KG1 (cell line): ENCODE measurements at regions not wholly inside any gene's neighbourhood (a gene's known extent, or its start where the extent isn't known, plus 50 kb on each side); places are given as distances from the start of the nearest gene placed in this dataset.

Source experiments
- DNase-seq: peaks from one replicate; lab custom pipeline; 2025; lab: John Stamatoyannopoulos, UW

GRCh38 chr6:82738773-82739172 is 326.9 kb downstream of the UBE3D start:
- DNase-seq = no peak

GRCh38 chr6:82739303-82739702 is 326.3 kb downstream of the UBE3D start:
- DNase-seq = no peak

- no peak for DNase-seq
These were observed 325.6 kb downstream of the UBE3D start for GRCh38 chr6:82740072-82740471.

- DNase-seq = no peak
These were observed 324.2 kb downstream of the UBE3D start for GRCh38 chr6:82741325-82741995.

- DNase-seq = no peak
These were observed 323.6 kb downstream of the UBE3D start for GRCh38 chr6:82741996-82742385.

GRCh38 chr6:82744286-82745015 is 321.2 kb downstream of the UBE3D start:
- DNase-seq = no peak

GRCh38 chr6:82750556-82750955 is 315.1 kb downstream of the UBE3D start:
- DNase-seq = no peak

- DNase-seq = no peak
These were observed 313.9 kb downstream of the UBE3D start for GRCh38 chr6:82751718-82752117.

- no peak for DNase-seq
These were observed 303.8 kb downstream of the UBE3D start for GRCh38 chr6:82761674-82762345.

- DNase-seq = no peak
These were observed 299.2 kb downstream of the UBE3D start for GRCh38 chr6:82766476-82766875.

GRCh38 chr6:82767037-82767436 is 298.6 kb downstream of the UBE3D start:
- DNase-seq = no peak

GRCh38 chr6:82767447-82767846 is 298.2 kb downstream of the UBE3D start:
- DNase-seq = no peak

- no peak for DNase-seq
These were observed 292.6 kb downstream of the UBE3D start for GRCh38 chr6:82772851-82773717.

- no peak for DNase-seq
These were observed 290.3 kb downstream of the UBE3D start for GRCh38 chr6:82775361-82775760.

GRCh38 chr6:82775981-82776380 is 289.7 kb downstream of the UBE3D start:
- no peak for DNase-seq

GRCh38 chr6:82779041-82779440 is 286.6 kb downstream of the UBE3D start:
- DNase-seq = no peak

- no peak for DNase-seq
These were observed 285.3 kb downstream of the UBE3D start for GRCh38 chr6:82780334-82780733.

GRCh38 chr6:82781620-82782204 is 283.9 kb downstream of the UBE3D start:
- DNase-seq = no peak

GRCh38 chr6:82783587-82784236 is 281.9 kb downstream of the UBE3D start:
- no peak for DNase-seq

- no peak for DNase-seq
These were observed 280.4 kb downstream of the UBE3D start for GRCh38 chr6:82785206-82785605.

- DNase-seq = no peak
These were observed 279.4 kb downstream of the UBE3D start for GRCh38 chr6:82786248-82786647.
